DMS 273 (cell line): ENCODE measurements at regions not wholly inside any gene's neighbourhood (a gene's known extent, or its start where the extent isn't known, plus 50 kb on each side); places are given as distances from the start of the nearest gene placed in this dataset.
A peak's percentile ranks its signal among the peaks of the same experiment; 100 is the strongest.

Experiments
- DNase-seq: peaks from one replicate; lab custom pipeline; 2025; ENCODE audit not compliant: unreplicated experiment; lab: John Stamatoyannopoulos, UW

GRCh38 chr16:51755039-51755501 lies 604.0 kb upstream of the SALL1 start:
- DNase-seq = peak; percentile 56

GRCh38 chr16:51753467-51754127 lies 602.5 kb upstream of the SALL1 start:
- DNase-seq = peak; percentile 81

GRCh38 chr16:51752438-51752995 lies 601.4 kb upstream of the SALL1 start:
- DNase-seq = no peak

GRCh38 chr16:51747329-51747728 lies 596.3 kb upstream of the SALL1 start:
- no peak for DNase-seq

- DNase-seq = no peak
Observed at GRCh38 chr16:51734220-51734619, 583.1 kb upstream of the SALL1 start.

- DNase-seq = no peak
Observed at GRCh38 chr16:51733181-51733580, 582.1 kb upstream of the SALL1 start.

- DNase-seq = no peak
Observed at GRCh38 chr16:51731160-51731559, 580.1 kb upstream of the SALL1 start.

- peak; percentile 32 for DNase-seq
Observed at GRCh38 chr16:51723036-51723724, 572.1 kb upstream of the SALL1 start.

GRCh38 chr16:51722467-51722866 lies 571.4 kb upstream of the SALL1 start:
- DNase-seq = no peak

- no peak for DNase-seq
Observed at GRCh38 chr16:51719376-51719775, 568.3 kb upstream of the SALL1 start.

- DNase-seq = no peak
Observed at GRCh38 chr16:51716195-51716594, 565.1 kb upstream of the SALL1 start.

- DNase-seq = no peak
Observed at GRCh38 chr16:51713502-51713901, 562.4 kb upstream of the SALL1 start.

GRCh38 chr16:51710905-51711563 lies 560.0 kb upstream of the SALL1 start:
- DNase-seq = no peak

- no peak for DNase-seq
Observed at GRCh38 chr16:51710186-51710585, 559.1 kb upstream of the SALL1 start.

- DNase-seq = peak; percentile 19
Observed at GRCh38 chr16:51708861-51709260, 557.8 kb upstream of the SALL1 start.

- no peak for DNase-seq
Observed at GRCh38 chr16:51707666-51708065, 556.6 kb upstream of the SALL1 start.

- DNase-seq = no peak
Observed at GRCh38 chr16:51705142-51705541, 554.1 kb upstream of the SALL1 start.

- DNase-seq = no peak
Observed at GRCh38 chr16:51701025-51701424, 550.0 kb upstream of the SALL1 start.

- DNase-seq = no peak
Observed at GRCh38 chr16:51699686-51700396, 548.8 kb upstream of the SALL1 start.

GRCh38 chr16:51698647-51699046 lies 547.6 kb upstream of the SALL1 start:
- no peak for DNase-seq

- peak; percentile 74 for DNase-seq
Observed at GRCh38 chr16:51697454-51697853, 546.4 kb upstream of the SALL1 start.
